ENCODE measurements at regions not wholly inside any gene's neighbourhood (a gene's known extent, or its start where the extent isn't known, plus 50 kb on each side); places are given as distances from the start of the nearest gene placed in this dataset.
A peak's percentile ranks its signal among the peaks of the same experiment; 100 is the strongest.

- intact Hi-C loops (cut with micrococcal nuclease; ENCODE audit: unreplicated experiment) = loop anchor here (1.0 to 10.0 kb wide), 4 partner anchors 383 to 889 kb away; no protein-coding TSS in a partner anchor
- RAD21 ChIA-PET (ENCODE audit: unreplicated experiment) = interaction anchor here (1.1 kb wide), 1 partner anchor 889 kb away, joined by 3 read pairs; no protein-coding TSS in a partner anchor
- CTCF ChIA-PET = interaction anchor here (0.6 to 1.4 kb wide), 11 partner anchors 23 to 889 kb away, joined by 3 to 9 read pairs (median 4); no protein-coding TSS in a partner anchor
- Histone ChIP-seq H3K27ac (ENCODE audit: control insufficient read depth, insufficient read depth) (no peak overlapping the region), H3K27me3 (replicated peaks in 1 of 2; ENCODE audit: control insufficient read depth in 2 of 2, insufficient read depth in 2 of 2, low read length in 1 of 2) (peaks cover 0 to 7% of the 10 kb centered on the region in 2 experiments; a peak in 2 of 4 replicates), H3K79me2 (ENCODE audit: control insufficient read depth, insufficient read depth, low read length) (no peaks in the 10 kb centered on the region), H4K20me1 (ENCODE audit: control insufficient read depth, insufficient read depth) (no peaks in the 10 kb centered on the region), H3K4me1 (ENCODE audit: control insufficient read depth, insufficient read depth, low read length) (no peaks in the 10 kb centered on the region), H2AFZ (ENCODE audit: control insufficient read depth, low read depth, low read length) (no peak overlapping the region), H3K9ac (ENCODE audit: control insufficient read depth, insufficient read depth, low read length) (no peak overlapping the region), H3K4me3 (no peak overlapping the region), H3K36me3 (ENCODE audit: control insufficient read depth in 2 of 2, insufficient read depth in 2 of 2, low read length in 1 of 2) (no peaks in the 10 kb centered on the region), H3K4me2 (ENCODE audit: control insufficient read depth, insufficient read depth) (no peak overlapping the region), H3K9me3 (replicated peaks; ENCODE audit: control insufficient read depth, insufficient read depth, low read length) (no peaks in the 10 kb centered on the region)
- in situ Hi-C loops (cut with MboI) = no loop called here
- POLR2A ChIA-PET = no interaction called here
- SMC1A ChIA-PET (ENCODE audit: uncharacterized antibody, unreplicated experiment) = interaction anchor here (0.7 to 1.1 kb wide), 4 partner anchors 12 to 385 kb away, joined by 3 to 4 read pairs (median 3); no protein-coding TSS in a partner anchor
- FAIRE-seq (no peak), ATAC-seq (peak; percentile 93), DNase-seq (ENCODE audit: low read depth, low spot score) (no peak)
- no TSS peak for BruUV-seq (replicated peaks)
- WGBS (ENCODE audit: insufficient coverage, insufficient replicate concordance, low lambda C conversion rate, missing lambda C conversion rate) = 28% methylated on average over 32 of the region's 32 CpGs
- TF ChIP-seq ATF3 (IDR thresholded peaks at IDR 0.05; ENCODE audit: borderline replicate concordance, extremely low read depth, low read depth, low read length) (no peak), BACH1 (IDR thresholded peaks at IDR 0.05; ENCODE audit: borderline replicate concordance) (no peak), ZNF207 (IDR thresholded peaks at IDR 0.05; ENCODE audit: borderline replicate concordance) (no peak), SP1 (IDR thresholded peaks at IDR 0.05; ENCODE audit: low read depth, low read length) (no peak), STAT3 (IDR thresholded peaks at IDR 0.05; ENCODE audit: low read depth, low read length) (no peak), ZNF384 (IDR thresholded peaks at IDR 0.05; ENCODE audit: borderline replicate concordance, low read depth, low read length) (no peak), SMAD1 (IDR thresholded peaks at IDR 0.05; ENCODE audit: low read depth, partially characterized antibody) (no peak), BCL11A (IDR thresholded peaks at IDR 0.05; ENCODE audit: low read depth, low read length) (no peak), EP300 (IDR thresholded peaks at IDR 0.05; ENCODE audit: borderline replicate concordance in 1 of 2, control insufficient read depth in 1 of 2, low read depth in 2 of 2, low read length in 2 of 2) (no peak), RUNX3 (IDR thresholded peaks at IDR 0.05; ENCODE audit: low read length) (no peak), YY1 (IDR thresholded peaks at IDR 0.05; ENCODE audit: low read depth, low read length) (0 out of 2 replicates have a peak, but pooled peaks have one; percentile 23), ZSCAN29 (IDR thresholded peaks at IDR 0.05) (no peak), POU2F2 (IDR thresholded peaks at IDR 0.05; ENCODE audit: borderline replicate concordance, low read depth, low read length) (no peak), RAD21 (IDR thresholded peaks at IDR 0.05; ENCODE audit: insufficient read depth, low read depth, low read length) (peak; percentile 41), PAX5 (IDR thresholded peaks at IDR 0.05; ENCODE audit: borderline replicate concordance, low read depth, low read length) (no peak), IKZF2 (IDR thresholded peaks at IDR 0.05) (no peak), SMAD5 (IDR thresholded peaks at IDR 0.05; ENCODE audit: low read depth) (no peak), TCF7 (IDR thresholded peaks at IDR 0.05; ENCODE audit: borderline replicate concordance) (no peak)
- TF ChIP-seq, protein P1, sequence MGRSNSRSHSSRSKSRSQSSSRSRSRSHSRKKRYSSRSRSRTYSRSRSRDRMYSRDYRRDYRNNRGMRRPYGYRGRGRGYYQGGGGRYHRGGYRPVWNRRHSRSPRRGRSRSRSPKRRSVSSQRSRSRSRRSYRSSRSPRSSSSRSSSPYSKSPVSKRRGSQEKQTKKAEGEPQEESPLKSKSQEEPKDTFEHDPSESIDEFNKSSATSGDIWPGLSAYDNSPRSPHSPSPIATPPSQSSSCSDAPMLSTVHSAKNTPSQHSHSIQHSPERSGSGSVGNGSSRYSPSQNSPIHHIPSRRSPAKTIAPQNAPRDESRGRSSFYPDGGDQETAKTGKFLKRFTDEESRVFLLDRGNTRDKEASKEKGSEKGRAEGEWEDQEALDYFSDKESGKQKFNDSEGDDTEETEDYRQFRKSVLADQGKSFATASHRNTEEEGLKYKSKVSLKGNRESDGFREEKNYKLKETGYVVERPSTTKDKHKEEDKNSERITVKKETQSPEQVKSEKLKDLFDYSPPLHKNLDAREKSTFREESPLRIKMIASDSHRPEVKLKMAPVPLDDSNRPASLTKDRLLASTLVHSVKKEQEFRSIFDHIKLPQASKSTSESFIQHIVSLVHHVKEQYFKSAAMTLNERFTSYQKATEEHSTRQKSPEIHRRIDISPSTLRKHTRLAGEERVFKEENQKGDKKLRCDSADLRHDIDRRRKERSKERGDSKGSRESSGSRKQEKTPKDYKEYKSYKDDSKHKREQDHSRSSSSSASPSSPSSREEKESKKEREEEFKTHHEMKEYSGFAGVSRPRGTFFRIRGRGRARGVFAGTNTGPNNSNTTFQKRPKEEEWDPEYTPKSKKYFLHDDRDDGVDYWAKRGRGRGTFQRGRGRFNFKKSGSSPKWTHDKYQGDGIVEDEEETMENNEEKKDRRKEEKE (IDR thresholded peaks at IDR 0.05) = no peak
Observed at GRCh38 chr12:13278249-13278787, 81.8 kb downstream of the EMP1 start.

All from GM12878 (cell line).